ENCODE measurements at regions not wholly inside any gene's neighbourhood (a gene's known extent, or its start where the extent isn't known, plus 50 kb on each side); places are given as distances from the start of the nearest gene placed in this dataset.

DNA sequence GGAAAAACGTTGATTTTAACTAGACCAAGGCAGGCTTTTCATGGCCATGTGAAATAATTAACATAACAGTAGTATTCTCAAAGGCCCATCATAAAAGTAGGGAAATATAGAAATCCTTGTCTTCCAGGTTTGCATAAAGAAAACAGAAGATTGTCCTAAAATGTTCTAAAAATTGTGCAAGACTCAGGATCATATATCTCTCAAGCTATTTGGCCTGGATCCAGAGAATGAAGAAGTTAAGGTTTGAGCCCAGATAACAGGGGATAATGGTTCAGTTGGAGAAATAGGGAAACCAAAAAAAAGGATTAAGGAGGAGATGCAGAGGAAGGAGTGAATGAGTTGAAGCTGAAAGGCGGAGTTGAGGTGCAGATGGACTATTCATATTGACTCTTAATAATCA is 555.5 kb upstream of the NR5A2 start:
- TF ChIP-seq, protein P1, sequence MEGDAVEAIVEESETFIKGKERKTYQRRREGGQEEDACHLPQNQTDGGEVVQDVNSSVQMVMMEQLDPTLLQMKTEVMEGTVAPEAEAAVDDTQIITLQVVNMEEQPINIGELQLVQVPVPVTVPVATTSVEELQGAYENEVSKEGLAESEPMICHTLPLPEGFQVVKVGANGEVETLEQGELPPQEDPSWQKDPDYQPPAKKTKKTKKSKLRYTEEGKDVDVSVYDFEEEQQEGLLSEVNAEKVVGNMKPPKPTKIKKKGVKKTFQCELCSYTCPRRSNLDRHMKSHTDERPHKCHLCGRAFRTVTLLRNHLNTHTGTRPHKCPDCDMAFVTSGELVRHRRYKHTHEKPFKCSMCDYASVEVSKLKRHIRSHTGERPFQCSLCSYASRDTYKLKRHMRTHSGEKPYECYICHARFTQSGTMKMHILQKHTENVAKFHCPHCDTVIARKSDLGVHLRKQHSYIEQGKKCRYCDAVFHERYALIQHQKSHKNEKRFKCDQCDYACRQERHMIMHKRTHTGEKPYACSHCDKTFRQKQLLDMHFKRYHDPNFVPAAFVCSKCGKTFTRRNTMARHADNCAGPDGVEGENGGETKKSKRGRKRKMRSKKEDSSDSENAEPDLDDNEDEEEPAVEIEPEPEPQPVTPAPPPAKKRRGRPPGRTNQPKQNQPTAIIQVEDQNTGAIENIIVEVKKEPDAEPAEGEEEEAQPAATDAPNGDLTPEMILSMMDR (IDR thresholded peaks at IDR 0.05 in 4 of 5, conservative IDR thresholded peaks at IDR 0.05 in 1 of 5) = no peak
- TF ChIP-seq POLR2A (IDR thresholded peaks at IDR 0.05) = no peak
- in situ Hi-C loops (cut with MboI; ENCODE audit: low sequenced_read_pairs in 4 of 4) = no loop called here
- no peaks in the 10 kb centered on the region for H3K36me3 ChIP-seq
- H3K27me3 ChIP-seq = no peaks in the 10 kb centered on the region
- H3K4me3 ChIP-seq = no peak overlapping the region
- H3K9me3 ChIP-seq = no peaks in the 10 kb centered on the region
- H3K4me1 ChIP-seq = no peaks in the 10 kb centered on the region
- no peak for ATAC-seq
- DNase-seq = no peak
- intact Hi-C loops (cut with DNase I; ENCODE audit: low total_unique reads) = no loop called here
- no peak overlapping the region for H3K27ac ChIP-seq

DNA sequence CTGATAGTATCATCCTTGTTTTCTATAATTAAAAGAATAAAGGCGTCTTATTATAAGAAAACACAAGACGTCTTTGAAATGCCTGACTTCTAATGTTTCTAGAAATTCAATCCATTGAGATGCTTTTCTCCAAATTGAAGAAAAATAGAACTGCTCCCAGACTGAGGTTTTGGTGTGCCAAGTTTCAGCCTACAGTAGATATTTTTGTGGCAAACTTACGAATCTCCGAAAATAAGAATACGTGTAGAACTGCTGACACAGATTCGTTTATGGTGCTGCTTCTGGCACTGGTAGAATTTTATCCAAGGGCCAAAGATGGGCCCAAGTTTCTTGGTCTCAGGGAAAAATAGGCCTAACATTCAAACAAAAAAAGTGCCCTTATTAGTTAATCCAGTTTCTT is 554.5 kb upstream of the NR5A2 start:
- intact Hi-C loops (cut with DNase I; ENCODE audit: low total_unique reads) = no loop called here
- H3K4me3 ChIP-seq = no peak overlapping the region
- ATAC-seq (no peak), DNase-seq (no peak)
- H3K27me3 ChIP-seq = no peaks in the 10 kb centered on the region
- H3K4me1 ChIP-seq = no peaks in the 10 kb centered on the region
- in situ Hi-C loops (cut with MboI; ENCODE audit: low sequenced_read_pairs in 4 of 4) = no loop called here
- no peaks in the 10 kb centered on the region for H3K9me3 ChIP-seq
- no peak for TF ChIP-seq POLR2A (IDR thresholded peaks at IDR 0.05)
- TF ChIP-seq, protein P1 (IDR thresholded peaks at IDR 0.05 in 4 of 5, conservative IDR thresholded peaks at IDR 0.05 in 1 of 5) = no peak
- no peak overlapping the region for H3K27ac ChIP-seq
- no peaks in the 10 kb centered on the region for H3K36me3 ChIP-seq

DNA sequence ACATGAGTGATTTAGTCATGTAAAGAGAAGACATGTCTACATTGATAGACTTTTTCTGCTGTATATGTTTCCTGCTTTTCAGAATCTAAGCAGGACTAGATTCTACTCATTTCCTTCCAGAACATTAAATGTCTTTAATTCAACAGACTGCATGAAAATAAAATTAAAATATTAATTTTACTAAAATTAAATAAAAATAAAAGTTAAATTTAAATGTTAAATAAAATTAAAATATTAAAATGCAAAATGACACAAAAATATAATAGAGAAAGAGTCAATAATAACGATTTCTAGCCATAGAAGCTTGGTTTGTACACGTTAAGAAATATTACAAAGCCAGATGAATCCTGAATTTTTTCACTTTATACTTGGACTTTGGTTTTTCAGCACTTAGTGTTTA is 552.8 kb upstream of the NR5A2 start:
- TF ChIP-seq, protein P1 (IDR thresholded peaks at IDR 0.05 in 4 of 5, conservative IDR thresholded peaks at IDR 0.05 in 1 of 5) = no peak
- no peak for TF ChIP-seq POLR2A (IDR thresholded peaks at IDR 0.05)

DNA sequence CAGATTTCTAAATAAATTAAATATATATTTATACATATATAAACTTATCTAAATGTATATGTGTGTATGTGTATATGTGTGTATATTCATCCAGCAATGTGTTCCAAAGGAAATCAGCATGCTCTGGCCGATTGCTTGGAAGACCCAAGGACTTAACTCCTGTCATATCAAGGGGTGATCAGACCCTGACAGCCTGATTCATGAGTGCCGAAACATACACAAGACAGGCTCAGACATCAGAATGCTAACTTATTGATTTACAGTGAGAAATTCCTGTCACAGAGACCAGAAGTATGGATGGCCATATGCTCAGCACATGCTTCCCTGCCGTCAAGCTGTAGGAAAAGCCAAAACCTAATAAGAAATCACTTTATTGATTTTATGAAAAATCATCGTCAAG is 545.1 kb upstream of the NR5A2 start:
- Histone ChIP-seq H3K27me3 (no peaks in the 10 kb centered on the region), H3K36me3 (no peaks in the 10 kb centered on the region), H3K27ac (no peak overlapping the region), H3K4me1 (no peaks in the 10 kb centered on the region), H3K9me3 (no peaks in the 10 kb centered on the region), H3K4me3 (no peak overlapping the region)
- intact Hi-C loops (cut with DNase I; ENCODE audit: low total_unique reads) = no loop called here
- TF ChIP-seq POLR2A (IDR thresholded peaks at IDR 0.05) = no peak
- TF ChIP-seq, protein P1 (IDR thresholded peaks at IDR 0.05 in 4 of 5, conservative IDR thresholded peaks at IDR 0.05 in 1 of 5) = no peak
- DNase-seq (no peak), ATAC-seq (no peak)
- in situ Hi-C loops (cut with MboI; ENCODE audit: low sequenced_read_pairs in 4 of 4) = no loop called here

More for the DNA sequence above, 552.8 kb upstream of the NR5A2 start:
- H3K4me3 ChIP-seq = no peak overlapping the region
- no peaks in the 10 kb centered on the region for H3K36me3 ChIP-seq
- H3K9me3 ChIP-seq = no peaks in the 10 kb centered on the region
- DNase-seq (no peak), ATAC-seq (no peak)
- in situ Hi-C loops (cut with MboI; ENCODE audit: low sequenced_read_pairs in 4 of 4) = no loop called here
- H3K4me1 ChIP-seq = no peaks in the 10 kb centered on the region
- no peak overlapping the region for H3K27ac ChIP-seq
- H3K27me3 ChIP-seq = no peaks in the 10 kb centered on the region
- intact Hi-C loops (cut with DNase I; ENCODE audit: low total_unique reads) = no loop called here

DNA sequence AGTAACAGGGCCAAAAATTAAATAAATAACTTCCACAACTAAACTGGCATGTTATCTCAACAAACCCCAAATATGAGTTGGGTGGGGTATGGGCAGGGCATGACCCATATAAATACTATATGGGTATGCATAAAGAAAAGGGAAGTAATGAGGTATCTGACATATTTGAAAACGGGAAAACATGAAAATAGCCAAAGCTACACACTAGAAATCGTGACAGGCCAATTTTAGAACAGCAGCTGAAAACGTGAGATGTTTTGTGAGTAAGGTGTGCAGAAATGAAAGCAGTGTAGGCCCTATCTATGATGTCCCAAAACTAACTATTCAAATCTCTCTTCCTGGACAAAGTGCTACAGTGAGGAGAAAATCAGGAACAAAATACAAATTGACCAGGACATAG is 537.9 kb upstream of the NR5A2 start:
- H3K9me3 ChIP-seq = no peaks in the 10 kb centered on the region
- no peak overlapping the region for H3K27ac ChIP-seq
- in situ Hi-C loops (cut with MboI; ENCODE audit: low sequenced_read_pairs in 4 of 4) (no loop called here), intact Hi-C loops (cut with DNase I; ENCODE audit: low total_unique reads) (no loop called here)
- H3K4me1 ChIP-seq = no peaks in the 10 kb centered on the region
- H3K36me3 ChIP-seq = no peaks in the 10 kb centered on the region
- no peaks in the 10 kb centered on the region for H3K27me3 ChIP-seq
- DNase-seq (no peak), ATAC-seq (no peak)
- H3K4me3 ChIP-seq = no peak overlapping the region
- TF ChIP-seq, protein P1 (IDR thresholded peaks at IDR 0.05 in 4 of 5, conservative IDR thresholded peaks at IDR 0.05 in 1 of 5) = no peak
- TF ChIP-seq POLR2A (IDR thresholded peaks at IDR 0.05) = no peak

Data from gastrocnemius medialis (tissue), 4 donors.